Left renal cortex interstitium (tissue), 4 donors: ENCODE measurements at regions not wholly inside any gene's neighbourhood (a gene's known extent, or its start where the extent isn't known, plus 50 kb on each side); places are given as distances from the start of the nearest gene placed in this dataset.
"Not testable (repeated sequence)": the region's sequence is repeated elsewhere in the genome, so short reads cannot be mapped to it uniquely, and the experiment has no call there.

Source experiments
- DNase-seq, 4 donors: peaks; one replicate each; pipeline ENCODE4 v3.0.0-alpha.2; 2013; ENCODE audit warnings: low read depth in 4 of 4, low spot score in 2 of 4, missing footprints in 1 of 4

DNA sequence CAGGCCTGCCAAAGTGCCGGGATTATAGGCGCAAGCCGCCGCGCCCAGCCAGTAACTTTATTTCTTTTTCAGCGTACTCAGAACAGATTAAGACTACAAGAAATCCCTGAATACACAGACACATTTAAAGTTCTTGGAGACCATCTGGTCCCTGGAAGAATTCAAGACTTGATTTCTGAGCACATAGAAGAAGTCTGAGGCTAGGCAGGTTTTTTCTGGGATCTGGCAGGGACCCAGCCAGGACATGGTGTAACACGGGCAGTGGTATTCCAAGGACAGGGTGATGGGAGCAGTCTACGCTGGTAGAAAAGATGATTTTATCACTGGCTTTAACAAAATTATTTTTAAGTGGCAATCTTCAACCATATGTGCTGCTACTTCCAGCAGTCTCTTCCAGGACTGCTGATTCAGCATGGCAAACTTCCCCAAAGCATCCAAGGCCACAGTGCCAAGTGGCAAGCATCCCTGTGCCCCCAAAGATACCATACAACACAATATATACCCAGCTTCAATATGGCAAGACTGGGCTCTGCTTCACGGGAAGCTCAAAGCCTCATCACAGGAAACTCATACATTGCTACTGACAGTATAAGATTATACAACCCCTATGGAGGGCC, 105.2 kb upstream of the OR5AK2 start:
- DNase-seq: no peak

DNA sequence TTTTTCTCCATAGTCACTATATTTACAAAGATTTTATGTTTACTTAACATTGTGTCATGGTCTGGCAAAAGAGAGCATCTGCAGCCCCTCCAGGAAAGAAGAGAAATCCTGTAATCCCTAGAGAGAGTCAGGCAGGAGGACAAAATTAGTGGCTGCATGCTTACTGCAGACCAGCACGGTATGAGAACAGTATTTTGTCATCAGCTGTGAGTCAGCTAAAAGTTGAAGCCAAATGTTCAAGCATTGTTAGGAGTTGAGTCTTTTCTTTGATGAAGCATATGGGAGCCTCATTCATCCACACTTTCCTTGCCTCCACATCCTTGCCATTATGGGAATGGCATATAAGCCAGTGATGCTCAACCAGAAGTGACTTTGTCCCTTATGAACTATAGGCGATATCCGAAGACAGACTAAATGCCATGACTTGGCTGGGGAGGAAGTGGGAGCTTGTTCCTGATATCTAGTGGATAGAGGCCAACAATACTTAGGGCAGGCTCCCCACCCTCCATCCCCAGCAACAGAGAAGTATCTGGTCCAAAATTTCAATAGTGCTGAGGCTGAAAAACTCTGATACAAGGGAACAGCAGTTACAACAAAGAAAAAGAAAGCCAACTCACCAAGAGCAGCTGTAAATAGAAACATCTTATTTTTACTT, 112.0 kb upstream of the OR5AK2 start:
- no peak for DNase-seq

DNA sequence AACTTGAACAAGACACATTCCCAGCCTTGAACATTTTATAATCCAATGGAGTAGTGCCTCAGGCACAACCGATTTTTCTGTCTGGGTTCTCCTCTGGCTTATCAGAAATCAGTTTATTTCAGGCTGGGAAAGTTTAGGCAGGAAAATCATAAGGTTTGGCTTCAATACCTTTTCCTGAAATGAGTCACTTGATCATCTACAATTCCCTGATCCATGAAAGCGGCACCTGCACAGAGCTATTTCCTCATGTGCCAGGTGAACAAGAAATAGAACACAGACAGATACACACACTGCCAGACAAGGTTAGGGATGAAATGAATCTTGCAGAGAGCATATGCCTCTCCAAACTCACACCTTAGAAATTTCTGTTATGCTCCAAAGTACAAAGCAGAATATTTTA, 106.7 kb upstream of the OR9G4 start:
- no peak for DNase-seq

DNA sequence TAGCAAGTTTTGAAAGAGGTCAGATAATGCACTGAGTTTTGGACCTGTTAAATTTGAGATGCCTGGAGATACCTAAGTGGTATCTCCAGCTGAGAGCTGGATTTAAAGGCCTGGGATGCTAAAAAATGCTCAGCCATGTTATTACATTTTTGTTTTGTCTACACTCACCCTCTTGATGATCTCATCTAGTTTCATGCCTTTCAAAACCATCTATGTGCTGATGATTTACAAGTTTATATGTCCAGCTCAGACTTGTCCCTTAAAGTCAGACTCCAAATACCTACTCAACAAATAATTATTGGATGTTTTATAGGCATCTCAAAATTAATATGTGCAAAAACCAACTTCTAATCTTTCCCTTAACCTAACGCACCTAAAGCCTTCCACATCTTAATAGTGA, 103.6 kb upstream of the OR9G4 start:
- DNase-seq: no peak

DNA sequence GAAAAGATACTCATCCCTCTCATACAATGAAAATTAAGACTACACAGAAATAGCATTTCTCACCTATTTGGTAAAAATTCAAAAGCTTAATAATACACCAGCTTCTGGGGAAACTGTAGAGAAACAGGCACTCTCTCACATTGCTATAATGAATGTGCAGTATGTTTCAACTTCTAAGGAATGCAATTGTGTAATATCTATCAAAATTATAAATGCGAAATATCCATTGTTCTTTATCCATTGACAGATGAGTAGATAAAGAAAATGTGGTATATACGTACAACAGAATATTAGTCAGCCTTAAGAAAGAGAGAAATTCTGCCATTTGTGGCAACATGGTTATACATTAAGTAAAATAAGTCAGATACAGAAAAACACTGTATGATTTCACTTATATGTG, 101.4 kb upstream of the OR9G4 start:
- no peak for DNase-seq

DNA sequence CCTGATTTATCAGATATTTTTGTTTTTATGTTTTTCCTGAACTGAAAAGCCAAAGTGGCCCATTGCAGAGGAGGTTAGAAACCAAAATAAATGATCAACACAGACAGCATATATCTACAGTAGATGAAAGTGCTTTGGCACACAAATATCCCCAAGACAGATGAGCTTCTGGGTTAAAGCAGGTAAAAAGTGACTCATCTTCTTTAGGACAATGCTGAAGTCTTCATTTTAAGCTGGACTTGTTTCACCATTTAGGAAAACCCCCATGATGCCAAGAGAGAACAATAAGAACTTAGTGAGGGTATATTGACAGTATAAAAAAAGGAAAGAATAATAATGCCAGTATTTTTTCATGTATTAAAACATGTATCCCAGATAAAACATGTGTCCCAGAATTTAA, 100.8 kb upstream of the OR9G4 start:
- no peak for DNase-seq

DNA sequence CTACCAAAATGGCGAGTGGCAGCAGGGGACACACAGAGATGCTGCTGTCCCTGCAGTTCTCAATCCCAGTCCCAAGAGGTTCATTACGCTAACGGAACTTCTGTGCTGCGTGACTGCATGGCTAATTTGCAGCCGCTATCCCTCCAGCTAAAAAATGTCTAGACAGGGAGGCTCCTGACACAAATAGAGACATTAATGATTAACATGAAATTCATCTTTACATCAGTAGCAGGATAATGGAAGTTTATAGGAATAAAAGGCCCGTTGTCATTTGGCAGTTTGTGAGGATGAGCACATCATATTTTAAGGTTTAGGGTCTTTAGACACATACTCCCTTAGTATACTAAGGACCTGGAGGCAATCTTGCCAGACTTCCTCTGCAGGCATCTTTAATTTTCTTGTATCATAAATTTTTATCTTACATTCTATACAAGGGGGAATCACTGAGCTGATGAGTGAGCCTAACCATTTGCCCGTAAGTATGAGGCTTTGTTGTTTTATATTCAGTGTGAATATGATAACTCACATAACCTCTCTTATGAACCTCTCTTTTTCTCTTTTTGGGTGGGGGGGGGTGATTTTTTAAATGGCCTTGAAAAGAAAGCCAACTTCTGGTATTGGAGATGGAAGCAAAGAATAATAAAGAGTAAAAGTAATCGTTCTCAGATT, 99.8 kb upstream of the OR9G4 start:
- no peak for DNase-seq

DNA sequence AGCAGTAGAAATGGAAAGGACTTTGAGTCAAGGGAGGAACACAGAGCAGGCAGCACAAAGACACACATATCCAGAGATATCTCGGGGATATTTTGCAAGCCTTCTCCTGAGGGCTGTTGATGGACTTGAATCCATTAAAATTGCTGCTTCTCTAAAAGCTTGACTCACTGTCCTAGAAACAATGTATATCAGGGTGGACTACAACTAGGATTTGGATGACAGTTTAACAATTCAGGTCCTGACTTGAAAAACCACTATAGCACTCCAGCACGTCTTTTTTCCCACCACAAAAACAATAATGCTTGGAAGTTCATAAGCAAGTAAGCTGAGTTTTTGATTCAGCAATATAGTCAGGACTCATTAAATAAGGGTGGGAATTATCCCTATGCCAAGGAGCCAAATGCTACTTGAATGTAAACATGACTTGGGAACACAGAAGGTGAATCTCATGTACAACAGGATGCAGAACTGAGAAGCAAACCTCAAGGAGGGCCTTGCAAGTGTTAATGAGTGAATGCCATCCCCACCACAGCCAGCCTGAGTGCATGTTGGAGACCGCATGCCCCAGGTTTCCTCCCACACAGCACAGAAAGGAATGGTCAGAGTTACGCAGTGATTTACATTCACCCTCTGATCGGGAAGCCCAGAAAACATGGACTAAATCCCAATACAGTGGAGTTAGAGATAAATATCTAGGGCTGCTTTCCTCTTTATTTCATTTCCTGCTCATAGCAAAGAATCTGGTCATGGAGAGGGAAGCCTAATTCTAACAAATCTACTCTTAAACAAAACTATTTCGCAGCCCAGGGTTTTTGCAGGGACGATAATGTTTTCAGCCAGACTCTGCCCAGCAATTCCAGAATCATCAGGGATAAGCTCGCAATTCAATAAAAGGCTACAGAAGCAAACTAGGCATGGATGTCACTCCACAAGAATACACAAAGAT, 98.4 kb upstream of the OR9G4 start:
- DNase-seq: peak in 1 of 4 donors; percentile 37

DNA sequence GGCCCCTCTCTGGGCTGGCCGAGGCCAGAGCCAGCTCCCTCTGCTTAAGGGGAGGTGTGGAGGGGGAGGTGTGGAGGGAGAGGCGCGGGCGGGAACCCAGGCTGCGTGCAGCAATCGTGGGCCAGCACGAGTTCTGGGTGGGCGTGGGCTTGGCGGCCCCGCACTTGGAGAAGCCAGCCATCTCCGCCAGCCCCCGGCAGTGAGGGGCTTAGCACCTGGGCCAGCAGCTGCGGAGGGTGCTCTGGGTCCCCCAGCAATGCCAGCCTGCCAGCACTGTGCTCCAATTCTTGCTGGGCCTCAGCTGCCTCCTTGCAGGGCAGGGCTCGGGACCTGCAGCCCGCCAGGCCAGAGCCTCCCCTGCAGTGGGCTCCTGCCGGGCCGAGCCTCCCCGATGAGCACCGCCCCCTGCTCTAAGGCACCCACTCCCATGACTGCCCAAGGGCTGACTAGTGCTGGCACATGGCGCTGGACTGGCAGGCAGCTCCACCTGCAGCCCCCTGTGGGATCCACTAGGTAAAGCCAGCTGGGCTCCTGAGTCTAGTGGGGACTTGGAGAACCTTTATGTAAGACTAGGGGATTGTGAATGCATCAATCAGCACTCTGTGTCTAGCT, 96.7 kb upstream of the OR9G4 start:
- no peak for DNase-seq

DNA sequence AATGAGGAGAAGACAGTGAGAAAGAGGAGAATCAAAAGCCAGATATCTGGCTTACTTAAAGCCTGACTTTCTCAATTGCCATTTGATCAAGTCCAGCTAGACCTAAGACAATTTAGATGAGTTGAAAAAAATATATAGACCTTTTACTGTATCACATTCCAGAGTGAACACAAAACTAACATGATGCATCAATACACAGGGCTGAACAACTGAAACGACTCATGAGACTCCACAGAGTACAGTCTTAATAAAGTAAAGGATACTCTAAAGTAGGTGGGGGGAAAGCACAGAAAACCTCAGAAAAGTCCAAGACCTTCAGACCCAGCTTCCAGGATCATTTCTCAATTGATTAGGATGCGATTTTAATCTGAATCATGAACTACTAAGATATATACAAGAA, 95.3 kb upstream of the OR9G4 start:
- no peak for DNase-seq

DNA sequence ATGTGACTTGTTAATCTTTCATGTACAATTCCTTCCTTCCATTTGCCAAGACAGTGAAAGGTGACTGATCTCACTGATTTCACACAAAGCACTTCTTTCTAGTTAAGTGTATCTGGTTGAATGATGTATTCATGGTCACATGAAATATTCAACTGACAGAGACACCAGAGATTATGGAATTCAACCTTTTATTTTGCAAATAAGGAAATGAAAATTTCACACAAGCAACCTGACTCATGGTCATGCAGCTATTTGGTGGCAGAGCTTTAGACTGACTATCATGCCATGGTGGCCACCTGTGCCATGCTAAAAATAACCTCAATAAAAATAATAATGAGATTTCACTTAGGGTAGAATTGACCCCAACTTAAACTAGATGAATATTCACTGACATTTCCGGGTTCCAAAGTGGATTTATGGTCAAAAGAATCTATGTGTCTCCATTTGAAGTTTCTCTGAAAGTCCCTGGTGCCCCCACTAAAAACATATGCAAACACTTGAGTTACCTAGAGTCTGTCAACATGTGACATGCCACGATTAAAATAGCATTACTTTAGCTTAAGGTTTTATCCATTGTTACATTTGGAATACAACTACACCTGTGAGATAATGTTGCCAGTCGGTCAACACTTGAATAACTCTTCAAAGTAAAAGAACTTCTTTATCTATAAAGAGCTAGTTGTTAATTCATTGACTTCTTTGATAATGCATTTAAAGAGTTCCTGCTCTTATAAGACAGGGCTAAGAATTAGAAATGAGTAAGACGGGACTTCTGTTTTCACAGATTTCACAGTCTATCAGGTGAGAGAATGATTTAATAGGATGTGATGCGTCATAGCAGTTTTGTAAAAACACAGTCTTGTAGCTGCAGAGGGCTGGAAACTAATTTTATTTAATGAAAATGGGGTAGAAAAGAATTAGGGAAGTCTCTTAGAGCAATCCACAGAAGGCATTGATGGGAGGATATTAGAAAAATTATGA, 94.6 kb upstream of the OR9G4 start:
- no peak for DNase-seq

DNA sequence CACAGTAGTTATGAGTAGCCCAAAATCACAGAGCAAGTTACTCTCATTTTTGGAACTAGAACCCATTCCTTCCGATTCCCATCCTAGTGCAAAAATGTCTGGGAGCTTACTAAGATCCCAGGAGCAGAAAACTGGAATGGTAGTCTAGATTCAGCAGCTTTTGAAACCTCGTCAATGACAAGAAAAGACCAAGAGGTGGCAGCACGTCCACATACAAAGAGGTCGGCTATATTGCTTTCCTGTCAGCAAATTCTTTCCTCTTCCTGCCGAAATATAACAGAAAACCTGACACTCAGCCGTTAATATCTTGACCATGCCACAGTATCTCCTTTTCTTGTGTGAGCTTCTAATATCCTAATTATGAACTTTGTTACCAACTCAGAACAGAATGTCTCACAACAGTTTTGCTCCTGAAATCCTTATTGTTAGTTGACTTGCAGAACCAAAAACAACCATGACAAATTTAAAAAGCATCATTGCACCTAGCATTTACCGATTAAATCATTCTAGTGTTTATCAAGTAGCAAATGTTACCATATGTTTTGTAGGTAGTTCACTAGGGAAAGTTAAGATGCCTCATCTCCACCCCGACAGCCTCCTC, 92.8 kb upstream of the OR9G4 start:
- DNase-seq: peak in 2 of 4 donors; percentile 40 to 48

DNA sequence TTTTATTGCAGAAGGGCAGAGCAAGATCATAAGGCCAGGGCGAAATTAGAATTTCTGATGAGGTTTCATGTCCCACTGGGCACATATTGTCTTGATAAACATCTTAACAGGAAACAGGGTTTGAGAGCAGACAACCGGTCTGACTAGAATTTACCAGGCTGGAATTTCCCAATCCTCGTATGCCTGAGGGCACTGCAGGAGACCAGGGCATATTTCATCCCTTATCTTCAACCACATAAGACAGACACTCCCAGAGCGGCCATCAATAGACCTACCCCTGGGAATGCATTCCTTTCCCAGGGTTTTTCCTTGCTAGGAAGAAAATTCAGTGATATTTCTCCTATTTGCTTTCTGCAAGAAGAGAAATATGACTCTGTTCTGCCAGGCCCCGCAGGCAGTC, 78.9 kb upstream of the OR9G4 start:
- DNase-seq: not testable (repeated sequence)

DNA sequence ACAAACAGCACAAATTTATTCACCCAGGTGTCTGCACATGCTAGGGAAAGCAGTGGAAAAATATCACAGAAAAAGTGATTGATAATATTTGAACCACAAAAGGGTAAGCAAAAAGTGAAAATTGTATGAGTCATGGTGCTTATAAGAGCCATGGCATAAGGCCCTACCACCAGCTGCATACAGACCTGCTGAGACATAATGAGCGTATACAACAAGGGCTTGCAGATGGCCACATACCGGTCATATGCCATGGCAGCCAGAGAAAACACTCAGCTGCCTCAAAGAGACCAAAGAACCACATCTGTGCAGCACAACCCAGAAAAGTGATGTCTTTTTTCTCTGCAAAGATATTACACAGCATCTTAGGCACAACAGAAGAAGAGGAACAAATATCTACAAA, 71.4 kb upstream of the OR9G4 start:
- no peak for DNase-seq

DNA sequence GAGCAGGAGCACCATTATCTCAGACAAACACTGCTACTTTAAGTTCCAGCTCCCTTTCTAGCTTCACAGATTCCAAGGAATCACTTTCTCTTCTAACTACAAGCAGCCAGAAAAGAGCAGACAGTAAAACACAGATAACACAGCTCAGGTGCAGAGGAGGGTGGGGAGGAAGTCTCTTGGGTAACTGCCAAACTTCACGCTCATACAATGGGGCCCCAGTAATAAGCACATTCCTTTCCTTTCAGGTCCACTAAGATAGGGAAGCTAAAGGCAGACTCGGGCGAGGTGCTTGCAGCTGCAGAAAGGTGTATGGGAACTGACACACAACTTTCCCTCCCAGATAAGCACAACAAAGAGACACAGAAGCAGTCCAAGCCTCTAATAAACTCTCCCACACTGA, 69.2 kb upstream of the OR9G4 start:
- DNase-seq: no peak

DNA sequence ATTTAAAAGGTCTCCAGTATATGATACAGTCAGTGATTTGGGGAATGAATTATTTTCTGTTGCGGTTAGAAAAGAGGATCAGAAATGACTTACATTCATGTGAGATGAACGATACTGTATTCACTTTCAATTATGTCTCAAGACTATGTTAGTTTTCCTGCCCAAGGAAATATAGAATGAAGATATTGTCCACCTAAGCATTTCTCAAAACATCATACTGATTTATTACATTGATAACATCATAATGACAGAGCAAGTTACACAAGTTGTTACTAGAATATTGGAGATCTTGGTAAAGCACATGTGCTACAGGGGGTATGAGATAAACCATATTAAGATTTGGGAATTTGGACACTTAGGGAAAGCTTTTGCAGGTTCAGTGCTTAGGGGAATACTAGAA, 67.8 kb upstream of the OR9G4 start:
- no peak for DNase-seq

DNA sequence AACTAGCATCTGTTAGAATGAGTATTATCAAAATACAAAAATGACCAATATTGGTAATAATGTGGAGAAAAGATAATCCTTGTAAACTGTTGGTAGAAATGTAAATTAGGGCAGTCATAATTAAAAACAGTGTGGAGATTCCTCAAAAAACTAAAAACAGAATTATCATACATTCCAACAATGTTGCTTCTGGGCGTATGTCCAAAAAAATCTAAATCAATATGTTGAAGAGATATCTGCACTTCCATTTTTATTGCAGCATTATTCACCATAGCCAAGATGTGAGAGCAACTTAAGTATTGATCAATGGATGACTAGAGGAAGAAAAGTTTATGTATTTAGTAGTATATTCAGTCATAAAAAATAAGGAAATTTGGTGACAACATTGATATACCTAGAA, 59.8 kb upstream of the OR9G4 start:
- DNase-seq: no peak

DNA sequence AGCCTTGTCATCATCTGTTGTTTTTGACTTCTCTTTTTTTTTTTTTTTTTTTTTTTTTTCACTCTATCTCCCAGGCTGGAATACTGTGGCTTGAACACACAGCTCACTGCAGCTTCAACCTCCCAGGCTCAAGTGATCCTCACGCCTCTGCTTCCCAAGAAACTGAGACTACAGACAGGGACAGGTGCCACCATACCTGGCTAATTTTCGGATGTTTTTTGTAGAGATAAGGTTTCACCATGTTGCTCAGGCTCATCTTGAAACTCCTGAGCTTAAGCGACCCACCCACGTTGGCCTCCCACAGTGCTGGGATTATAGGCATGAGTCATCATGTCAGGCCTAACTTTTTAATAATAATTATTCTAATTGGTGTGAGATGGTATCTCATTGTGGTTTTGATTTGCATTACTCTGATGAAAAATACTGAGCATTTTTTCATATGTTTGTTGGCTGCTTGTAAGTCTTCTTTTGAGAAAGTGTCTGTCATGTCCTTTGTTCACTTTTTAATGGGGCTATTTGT, 51.3 kb upstream of the OR9G4 start:
- DNase-seq: no peak
